Neural cell (in vitro differentiated cells): ENCODE measurements at regions not wholly inside any gene's neighbourhood (a gene's known extent, or its start where the extent isn't known, plus 50 kb on each side); places are given as distances from the start of the nearest gene placed in this dataset.

Source experiments
- EP300 ChIP-seq: fragments of 450-650 bp; conservative IDR thresholded peaks from 2 replicates; pipeline ENCODE4 v1.6.1; 2014; ENCODE audit warnings: antibody characterized with exemption, mild to moderate bottlenecking, moderate library complexity; ENCODE audit not compliant: poor library complexity, severe bottlenecking
- EZH2 ChIP-seq: fragments of 200-600, 300-800 bp; shearing (Covaris generic), sonication (generic); IDR thresholded peaks from 2 replicates; pipeline ENCODE4 v1.6.1; 2014; ENCODE audit warnings: antibody characterized with exemption, low read length, borderline replicate concordance, mild to moderate bottlenecking; ENCODE audit not compliant: insufficient read depth, poor library complexity, severe bottlenecking
- MXI1 ChIP-seq: fragments of 450-650 bp; conservative IDR thresholded peaks from 2 replicates; pipeline ENCODE4 v1.6.1; 2014; ENCODE audit warnings: antibody characterized with exemption, mild to moderate bottlenecking; ENCODE audit not compliant: poor library complexity, severe bottlenecking
- POLR2AphosphoS5 ChIP-seq: IDR thresholded peaks from 2 replicates; pipeline ENCODE4 v1.6.1; 2012
- RAD21 ChIP-seq: fragments of 450-650 bp; conservative IDR thresholded peaks from 2 replicates; pipeline ENCODE4 v1.6.1; 2014; ENCODE audit warnings: antibody characterized with exemption, mild to moderate bottlenecking, moderate library complexity
- SMC3 ChIP-seq: fragments of 450-650 bp; conservative IDR thresholded peaks from 2 replicates; pipeline ENCODE4 v1.6.1; 2014; ENCODE audit warnings: antibody characterized with exemption, mild to moderate bottlenecking, moderate library complexity; ENCODE audit not compliant: poor library complexity
- TAF1 ChIP-seq: IDR thresholded peaks from 2 replicates; pipeline ENCODE4 v1.6.1; 2012; ENCODE audit warnings: low read depth
- TF ChIP-seq, protein P1 (sequence below): fragments of 450-650 bp; IDR thresholded peaks from 2 replicates; pipeline ENCODE4 v1.5.1; 2014; ENCODE audit warnings: antibody characterized with exemption, mild to moderate bottlenecking, moderate library complexity; ENCODE audit not compliant: poor library complexity, severe bottlenecking
- TF ChIP-seq, protein P2 (sequence below): IDR thresholded peaks from 2 replicates; pipeline ENCODE4 v1.6.1; 2012; ENCODE audit warnings: borderline replicate concordance

GRCh38 chr10:57031346-57031745 is 670.3 kb upstream of the ZWINT start:
- TF ChIP-seq POLR2AphosphoS5 (no peak), SMC3 (no peak), TAF1 (no peak), MXI1 (no peak), RAD21 (no peak), EP300 (no peak), EZH2 (no peak)
- TF ChIP-seq, protein P1, sequence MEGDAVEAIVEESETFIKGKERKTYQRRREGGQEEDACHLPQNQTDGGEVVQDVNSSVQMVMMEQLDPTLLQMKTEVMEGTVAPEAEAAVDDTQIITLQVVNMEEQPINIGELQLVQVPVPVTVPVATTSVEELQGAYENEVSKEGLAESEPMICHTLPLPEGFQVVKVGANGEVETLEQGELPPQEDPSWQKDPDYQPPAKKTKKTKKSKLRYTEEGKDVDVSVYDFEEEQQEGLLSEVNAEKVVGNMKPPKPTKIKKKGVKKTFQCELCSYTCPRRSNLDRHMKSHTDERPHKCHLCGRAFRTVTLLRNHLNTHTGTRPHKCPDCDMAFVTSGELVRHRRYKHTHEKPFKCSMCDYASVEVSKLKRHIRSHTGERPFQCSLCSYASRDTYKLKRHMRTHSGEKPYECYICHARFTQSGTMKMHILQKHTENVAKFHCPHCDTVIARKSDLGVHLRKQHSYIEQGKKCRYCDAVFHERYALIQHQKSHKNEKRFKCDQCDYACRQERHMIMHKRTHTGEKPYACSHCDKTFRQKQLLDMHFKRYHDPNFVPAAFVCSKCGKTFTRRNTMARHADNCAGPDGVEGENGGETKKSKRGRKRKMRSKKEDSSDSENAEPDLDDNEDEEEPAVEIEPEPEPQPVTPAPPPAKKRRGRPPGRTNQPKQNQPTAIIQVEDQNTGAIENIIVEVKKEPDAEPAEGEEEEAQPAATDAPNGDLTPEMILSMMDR = no peak
- TF ChIP-seq, protein P2, sequence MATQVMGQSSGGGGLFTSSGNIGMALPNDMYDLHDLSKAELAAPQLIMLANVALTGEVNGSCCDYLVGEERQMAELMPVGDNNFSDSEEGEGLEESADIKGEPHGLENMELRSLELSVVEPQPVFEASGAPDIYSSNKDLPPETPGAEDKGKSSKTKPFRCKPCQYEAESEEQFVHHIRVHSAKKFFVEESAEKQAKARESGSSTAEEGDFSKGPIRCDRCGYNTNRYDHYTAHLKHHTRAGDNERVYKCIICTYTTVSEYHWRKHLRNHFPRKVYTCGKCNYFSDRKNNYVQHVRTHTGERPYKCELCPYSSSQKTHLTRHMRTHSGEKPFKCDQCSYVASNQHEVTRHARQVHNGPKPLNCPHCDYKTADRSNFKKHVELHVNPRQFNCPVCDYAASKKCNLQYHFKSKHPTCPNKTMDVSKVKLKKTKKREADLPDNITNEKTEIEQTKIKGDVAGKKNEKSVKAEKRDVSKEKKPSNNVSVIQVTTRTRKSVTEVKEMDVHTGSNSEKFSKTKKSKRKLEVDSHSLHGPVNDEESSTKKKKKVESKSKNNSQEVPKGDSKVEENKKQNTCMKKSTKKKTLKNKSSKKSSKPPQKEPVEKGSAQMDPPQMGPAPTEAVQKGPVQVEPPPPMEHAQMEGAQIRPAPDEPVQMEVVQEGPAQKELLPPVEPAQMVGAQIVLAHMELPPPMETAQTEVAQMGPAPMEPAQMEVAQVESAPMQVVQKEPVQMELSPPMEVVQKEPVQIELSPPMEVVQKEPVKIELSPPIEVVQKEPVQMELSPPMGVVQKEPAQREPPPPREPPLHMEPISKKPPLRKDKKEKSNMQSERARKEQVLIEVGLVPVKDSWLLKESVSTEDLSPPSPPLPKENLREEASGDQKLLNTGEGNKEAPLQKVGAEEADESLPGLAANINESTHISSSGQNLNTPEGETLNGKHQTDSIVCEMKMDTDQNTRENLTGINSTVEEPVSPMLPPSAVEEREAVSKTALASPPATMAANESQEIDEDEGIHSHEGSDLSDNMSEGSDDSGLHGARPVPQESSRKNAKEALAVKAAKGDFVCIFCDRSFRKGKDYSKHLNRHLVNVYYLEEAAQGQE = no peak
